Parathyroid adenoma (tissue), 2 donors: ENCODE measurements at regions not wholly inside any gene's neighbourhood (a gene's known extent, or its start where the extent isn't known, plus 50 kb on each side); places are given as distances from the start of the nearest gene placed in this dataset.

Source experiments
- H2AFZ ChIP-seq: fragments of 300-600 bp; sonication (generic); one replicate; pipeline ENCODE4 v1.7.0; 2017; ENCODE audit warnings: antibody characterized with exemption, mild to moderate bottlenecking
- H3K27ac ChIP-seq: fragments of 300-600 bp; sonication (generic); one replicate; pipeline ENCODE4 v1.7.0; 2017
- H3K27me3 ChIP-seq: fragments of 300-600 bp; sonication (generic); one replicate; pipeline ENCODE4 v1.7.0; 2017; ENCODE audit warnings: low read length; ENCODE audit not compliant: control insufficient read depth, insufficient read depth
- H3K36me3 ChIP-seq: fragments of 300-600 bp; sonication (generic); one replicate; pipeline ENCODE4 v1.7.0; 2017; ENCODE audit warnings: low read length; ENCODE audit not compliant: control insufficient read depth, insufficient read depth
- H3K4me1 ChIP-seq: fragments of 300-600 bp; sonication (generic); one replicate; pipeline ENCODE4 v1.7.0; 2017; ENCODE audit warnings: control low read depth
- H3K4me2 ChIP-seq: fragments of 300-600 bp; sonication (generic); one replicate; pipeline ENCODE4 v1.7.0; 2017; ENCODE audit warnings: low read length
- H3K4me3 ChIP-seq: fragments of 300-600 bp; sonication (generic); one replicate; pipeline ENCODE4 v1.7.0; 2017; ENCODE audit warnings: low read depth, low read length
- H3K79me2 ChIP-seq: fragments of 300-600 bp; sonication (generic); one replicate; pipeline ENCODE4 v1.7.0; 2017; ENCODE audit warnings: control low read depth
- H3K9ac ChIP-seq: fragments of 300-600 bp; sonication (generic); one replicate; pipeline ENCODE4 v1.7.0; 2017; ENCODE audit warnings: mild to moderate bottlenecking
- H3K9me3 ChIP-seq: fragments of 300-600 bp; sonication (generic); one replicate; pipeline ENCODE4 v1.7.0; 2017; ENCODE audit warnings: low read length; ENCODE audit not compliant: control insufficient read depth
- CTCF ChIP-seq: fragments of 300-600 bp; sonication (generic); IDR thresholded peaks from one replicate; pipeline ENCODE4 v1.7.0; 2017; ENCODE audit warnings: antibody characterized with exemption, mild to moderate bottlenecking
- donor health status: primary hyperparathyroidism.

- Histone ChIP-seq H3K9me3 (no peaks in the 10 kb centered on the region), H3K4me3 (no peak overlapping the region), H3K9ac (no peak overlapping the region), H3K79me2 (no peaks in the 10 kb centered on the region), H3K27me3 (no peaks in the 10 kb centered on the region), H2AFZ (no peak overlapping the region), H3K4me1 (no peaks in the 10 kb centered on the region), H3K4me2 (no peak overlapping the region), H3K36me3 (no peaks in the 10 kb centered on the region), H3K27ac (no peak overlapping the region)
- no peak for TF ChIP-seq CTCF
Observed at GRCh38 chr1:193733674-193734073, 547.3 kb upstream of the B3GALT2 start.

DNA sequence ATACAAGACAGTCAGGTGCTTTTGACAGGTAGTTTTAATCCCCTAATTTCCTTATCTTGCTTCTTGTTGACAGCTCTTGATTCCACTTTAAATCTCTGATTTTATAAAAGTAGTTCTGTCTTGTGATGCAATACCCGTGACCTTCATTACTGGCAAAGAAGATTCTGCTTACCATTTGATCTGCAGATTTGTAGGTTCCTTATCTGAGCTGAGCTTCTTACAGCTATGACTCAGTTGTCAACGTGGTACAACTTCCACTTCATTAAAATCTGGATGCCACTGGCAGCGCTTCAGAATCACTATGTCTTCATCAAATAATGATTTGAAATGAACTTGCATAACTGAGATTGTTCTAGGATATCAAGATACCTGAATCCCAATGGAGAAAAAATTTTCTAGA lies 543.6 kb upstream of the B3GALT2 start:
- Histone ChIP-seq H3K4me3 (no peak overlapping the region), H3K36me3 (no peaks in the 10 kb centered on the region), H3K9ac (no peak overlapping the region), H3K79me2 (no peaks in the 10 kb centered on the region), H3K4me2 (no peak overlapping the region), H2AFZ (no peak overlapping the region), H3K27me3 (no peaks in the 10 kb centered on the region), H3K27ac (no peak overlapping the region), H3K9me3 (no peaks in the 10 kb centered on the region), H3K4me1 (no peaks in the 10 kb centered on the region)
- no peak for TF ChIP-seq CTCF

- H3K27ac ChIP-seq: no peak overlapping the region
- H3K4me1 ChIP-seq: no peaks in the 10 kb centered on the region
- no peak for TF ChIP-seq CTCF
- H3K9me3 ChIP-seq: no peaks in the 10 kb centered on the region
- no peak overlapping the region for H3K4me2 ChIP-seq
- H3K9ac ChIP-seq: no peak overlapping the region
- no peak overlapping the region for H2AFZ ChIP-seq
- H3K36me3 ChIP-seq: no peaks in the 10 kb centered on the region
- H3K79me2 ChIP-seq: no peaks in the 10 kb centered on the region
- no peak overlapping the region for H3K4me3 ChIP-seq
- no peaks in the 10 kb centered on the region for H3K27me3 ChIP-seq
Observed at GRCh38 chr1:193729429-193729828, 543.0 kb upstream of the B3GALT2 start.

- Histone ChIP-seq H3K36me3 (no peaks in the 10 kb centered on the region), H3K9me3 (no peaks in the 10 kb centered on the region), H3K4me3 (no peak overlapping the region), H3K9ac (no peak overlapping the region), H2AFZ (no peak overlapping the region), H3K27me3 (no peaks in the 10 kb centered on the region), H3K4me2 (no peak overlapping the region), H3K4me1 (no peaks in the 10 kb centered on the region), H3K79me2 (no peaks in the 10 kb centered on the region), H3K27ac (no peak overlapping the region)
- no peak for TF ChIP-seq CTCF
Observed at GRCh38 chr1:193727850-193728249, 541.4 kb upstream of the B3GALT2 start.

GRCh38 chr1:193726722-193727121 lies 540.3 kb upstream of the B3GALT2 start:
- no peak for TF ChIP-seq CTCF
- no peaks in the 10 kb centered on the region for H3K79me2 ChIP-seq
- H3K36me3 ChIP-seq: no peaks in the 10 kb centered on the region
- no peak overlapping the region for H3K4me3 ChIP-seq
- no peak overlapping the region for H3K4me2 ChIP-seq
- H3K9ac ChIP-seq: no peak overlapping the region
- no peak overlapping the region for H3K27ac ChIP-seq
- no peaks in the 10 kb centered on the region for H3K4me1 ChIP-seq
- H3K27me3 ChIP-seq: no peaks in the 10 kb centered on the region
- no peaks in the 10 kb centered on the region for H3K9me3 ChIP-seq
- no peak overlapping the region for H2AFZ ChIP-seq
